DOHH2 (cell line): ENCODE measurements at regions not wholly inside any gene's neighbourhood (a gene's known extent, or its start where the extent isn't known, plus 50 kb on each side); places are given as distances from the start of the nearest gene placed in this dataset.

ENCODE experiments used
- CTCF ChIP-seq: fragments of 200-600 bp; sonication (generic); IDR thresholded peaks from one replicate; pipeline ENCODE4 v1.5.1; 2014; ENCODE audit warnings: antibody characterized with exemption, mild to moderate bottlenecking, low read depth, low read length; ENCODE audit not compliant: poor library complexity, severe bottlenecking
- EZH2phosphoT487 ChIP-seq: fragments of 200-600 bp; sonication (generic); IDR thresholded peaks from 2 replicates; pipeline ENCODE4 v1.6.1; 2017; ENCODE audit warnings: borderline replicate concordance, mild to moderate bottlenecking, antibody characterized with exemption, low read length, moderate library complexity, mixed read lengths

GRCh38 chr13:73286942-73287620 lies 228.3 kb downstream of the KLF5 start:
- no peak for TF ChIP-seq CTCF
- no peak for TF ChIP-seq EZH2phosphoT487
